GM23338 (cell line): ENCODE measurements at regions not wholly inside any gene's neighbourhood (a gene's known extent, or its start where the extent isn't known, plus 50 kb on each side); places are given as distances from the start of the nearest gene placed in this dataset.

Experiments
- ATAC-seq: fragments of 200-7000 bp; cut with Tn5 transposase; 3 replicates; pipeline ENCODE4 v1.9.1; 2020
- DNase-seq: peaks from one replicate; pipeline ENCODE4 v3.0.0-alpha.2; 2015; ENCODE audit warnings: low spot score
- H2AFZ ChIP-seq: fragments of 200-600 bp; sonication (generic); 2 replicates; pipeline ENCODE4 v1.8.0; 2016; ENCODE audit warnings: antibody characterized with exemption, mild to moderate bottlenecking, moderate library complexity
- H3F3A ChIP-seq: fragments of 200-600 bp; sonication (generic); replicated peaks from 2 replicates; pipeline ENCODE4 v1.8.0; 2017; ENCODE audit warnings: antibody characterized with exemption, mixed run types, low read depth
- H3K27ac ChIP-seq: fragments of 200-600 bp; sonication (generic); 2 replicates; pipeline ENCODE4 v1.6.1; 2016; ENCODE audit warnings: low read depth
- H3K27me3 ChIP-seq: fragments of 200-600 bp; sonication (generic); 2 replicates; pipeline ENCODE4 v1.8.0; 2016; ENCODE audit warnings: mild to moderate bottlenecking, mixed run types, moderate library complexity; ENCODE audit not compliant: insufficient read depth
- H3K36me3 ChIP-seq: fragments of 200-600 bp; sonication (generic); 2 replicates; pipeline ENCODE4 v1.8.0; 2016; ENCODE audit warnings: mild to moderate bottlenecking; ENCODE audit not compliant: insufficient read depth
- H3K4me1 ChIP-seq: fragments of 200-600 bp; sonication (generic); 2 replicates; pipeline ENCODE4 v1.8.0; 2016; ENCODE audit warnings: mild to moderate bottlenecking, moderate library complexity; ENCODE audit not compliant: insufficient read depth
- H3K4me2 ChIP-seq: fragments of 200-600 bp; sonication (generic); 2 replicates; pipeline ENCODE4 v1.7.1; 2017; ENCODE audit warnings: mixed run types
- H3K4me3 ChIP-seq: fragments of 200-600 bp; sonication (generic); 2 replicates; pipeline ENCODE4 v1.6.1; 2016; ENCODE audit warnings: mixed run types
- H3K79me2 ChIP-seq: fragments of 200-600 bp; sonication (generic); replicated peaks from 2 replicates; pipeline ENCODE4 v1.8.0; 2017; ENCODE audit warnings: mild to moderate bottlenecking; ENCODE audit not compliant: insufficient read depth
- H3K9me2 ChIP-seq: fragments of 200-600 bp; sonication (generic); 2 replicates; pipeline ENCODE4 v1.8.0; 2017; ENCODE audit not compliant: insufficient read depth
- H4K20me1 ChIP-seq: fragments of 200-600 bp; sonication (generic); replicated peaks from 2 replicates; pipeline ENCODE4 v1.8.0; 2017; ENCODE audit warnings: mild to moderate bottlenecking; ENCODE audit not compliant: insufficient read depth
- H3K27ac Mint-ChIP-seq: 2 replicates; pipeline ENCODE4 v1.8.0; 2020; ENCODE audit warnings: inconsistent platforms, mild to moderate bottlenecking, moderate library complexity, mixed read lengths
- H3K27me3 Mint-ChIP-seq: 3 replicates; pipeline ENCODE4 v1.8.0; 2022; ENCODE audit warnings: low read depth, mild to moderate bottlenecking, moderate library complexity, mixed read lengths, inconsistent platforms; ENCODE audit not compliant: insufficient read depth, poor library complexity
- H3K36me3 Mint-ChIP-seq: 3 replicates; pipeline ENCODE4 v1.8.0; 2021; ENCODE audit warnings: low read depth, mild to moderate bottlenecking, inconsistent platforms, moderate library complexity, mixed read lengths
- H3K4me1 Mint-ChIP-seq: 3 replicates; pipeline ENCODE4 v1.8.0; 2020; ENCODE audit warnings: mild to moderate bottlenecking, inconsistent platforms, mixed read lengths
- H3K4me3 Mint-ChIP-seq: 3 replicates; pipeline ENCODE4 v1.8.0; 2021; ENCODE audit warnings: moderate library complexity, mild to moderate bottlenecking, inconsistent platforms, mixed read lengths
- H3K9me3 Mint-ChIP-seq: 3 replicates; pipeline ENCODE4 v1.8.0; 2020; ENCODE audit warnings: moderate library complexity, mild to moderate bottlenecking, inconsistent platforms, mixed read lengths
- CREB1 ChIP-seq: fragments of 250-450 bp; sonication (Bioruptor Pico); IDR thresholded peaks from 2 replicates; pipeline ENCODE4 v1.5.0; 2020; ENCODE audit warnings: low read depth, mild to moderate bottlenecking, moderate library complexity
- CTCF ChIP-seq, 2 experiments: fragments of 200-600 bp in 1 of 2; sonication (generic) in 1 of 2; conservative IDR thresholded peaks; 2 replicates each; pipeline versions ENCODE4 v1.5.1 to v1.6.1; 2016 to 2017; ENCODE audit warnings: antibody characterized with exemption in 2 of 2, low read depth in 2 of 2, mild to moderate bottlenecking in 2 of 2, moderate library complexity in 1 of 2
- ETS1 ChIP-seq: IDR thresholded peaks from 2 replicates; pipeline ENCODE4 v1.6.1; 2016; ENCODE audit warnings: antibody characterized with exemption
- EZH2 ChIP-seq: fragments of 200-600 bp; sonication (generic); IDR thresholded peaks from one replicate; pipeline ENCODE4 v1.8.0; 2017; ENCODE audit warnings: antibody characterized with exemption, mild to moderate bottlenecking, low read depth; ENCODE audit not compliant: unreplicated experiment
- EZH2phosphoT487 ChIP-seq: fragments of 200-600 bp; sonication (generic); IDR thresholded peaks from one replicate; pipeline ENCODE4 v1.8.1; 2018; ENCODE audit warnings: antibody characterized with exemption; ENCODE audit not compliant: unreplicated experiment
- JUNB ChIP-seq: IDR thresholded peaks from one replicate; pipeline ENCODE4 v1.6.1; 2016; ENCODE audit warnings: antibody characterized with exemption; ENCODE audit not compliant: unreplicated experiment
- NANOG ChIP-seq: IDR thresholded peaks from 2 replicates; pipeline ENCODE4 v1.6.1; 2016; ENCODE audit warnings: antibody characterized with exemption, borderline replicate concordance
- POLR2AphosphoS5 ChIP-seq: IDR thresholded peaks from 2 replicates; pipeline ENCODE4 v1.6.1; 2016; ENCODE audit warnings: antibody characterized with exemption, low read depth
- REST ChIP-seq: IDR thresholded peaks from one replicate; pipeline ENCODE4 v1.6.1; 2018; ENCODE audit warnings: antibody characterized with exemption; ENCODE audit not compliant: unreplicated experiment
- STAT1 ChIP-seq: IDR thresholded peaks from one replicate; pipeline ENCODE4 v1.6.1; 2016; ENCODE audit warnings: antibody characterized with exemption; ENCODE audit not compliant: unreplicated experiment
- ZNF114 ChIP-seq: fragments of 250-450 bp; sonication (Bioruptor Pico); IDR thresholded peaks from 2 replicates; pipeline ENCODE4 v1.5.0; 2020; ENCODE audit warnings: mild to moderate bottlenecking, moderate library complexity
- ZNF331 ChIP-seq: fragments of 250-450 bp; sonication (Bioruptor Pico); IDR thresholded peaks from 2 replicates; pipeline ENCODE4 v1.5.0; 2020; ENCODE audit warnings: low read depth, mild to moderate bottlenecking, moderate library complexity
- ZNF462 ChIP-seq: fragments of 250-450 bp; sonication (Bioruptor Pico); IDR thresholded peaks from 2 replicates; pipeline ENCODE4 v1.5.0; 2020; ENCODE audit warnings: mild to moderate bottlenecking, moderate library complexity

GRCh38 chr11:134725211-134725610, 313.2 kb upstream of the B3GAT1 start:
- Mint-ChIP-seq H3K4me3 (no peak overlapping the region), H3K4me1 (peaks cover 39% of the 10 kb centered on the region), H3K9me3 (no peaks in the 10 kb centered on the region), H3K27ac (no peak overlapping the region), H3K36me3 (no peaks in the 10 kb centered on the region), H3K27me3 (peaks cover 11% of the 10 kb centered on the region)
- Histone ChIP-seq H3K9me2 (no peaks in the 10 kb centered on the region), H3K4me3 (no peak overlapping the region), H2AFZ (no peak overlapping the region), H3K27ac (no peak overlapping the region), H3K4me2 (no peak overlapping the region), H3K27me3 (no peaks in the 10 kb centered on the region), H3K36me3 (no peaks in the 10 kb centered on the region), H3K4me1 (peaks cover 4% of the 10 kb centered on the region), H4K20me1 (no peaks in the 10 kb centered on the region), H3K79me2 (no peaks in the 10 kb centered on the region), H3F3A (no peaks in the 10 kb centered on the region)
- ATAC-seq (no peak; the same call in 2 of the 3 replicates), DNase-seq (no peak)
- TF ChIP-seq STAT1 (no peak), EZH2 (no peak), NANOG (no peak), JUNB (no peak), ZNF462 (CRISPR knock-in tag) (no peak), CTCF (conservative IDR thresholded peaks at IDR 0.05; ENCODE audit: low read depth in 2 of 2) (no peak), EZH2phosphoT487 (no peak), POLR2AphosphoS5 (no peak), ETS1 (no peak), CREB1 (no peak), ZNF114 (CRISPR knock-in tag) (no peak), REST (no peak), ZNF331 (CRISPR knock-in tag) (no peak)
